ENCODE measurements at regions not wholly inside any gene's neighbourhood (a gene's known extent, or its start where the extent isn't known, plus 50 kb on each side); places are given as distances from the start of the nearest gene placed in this dataset.

DNA sequence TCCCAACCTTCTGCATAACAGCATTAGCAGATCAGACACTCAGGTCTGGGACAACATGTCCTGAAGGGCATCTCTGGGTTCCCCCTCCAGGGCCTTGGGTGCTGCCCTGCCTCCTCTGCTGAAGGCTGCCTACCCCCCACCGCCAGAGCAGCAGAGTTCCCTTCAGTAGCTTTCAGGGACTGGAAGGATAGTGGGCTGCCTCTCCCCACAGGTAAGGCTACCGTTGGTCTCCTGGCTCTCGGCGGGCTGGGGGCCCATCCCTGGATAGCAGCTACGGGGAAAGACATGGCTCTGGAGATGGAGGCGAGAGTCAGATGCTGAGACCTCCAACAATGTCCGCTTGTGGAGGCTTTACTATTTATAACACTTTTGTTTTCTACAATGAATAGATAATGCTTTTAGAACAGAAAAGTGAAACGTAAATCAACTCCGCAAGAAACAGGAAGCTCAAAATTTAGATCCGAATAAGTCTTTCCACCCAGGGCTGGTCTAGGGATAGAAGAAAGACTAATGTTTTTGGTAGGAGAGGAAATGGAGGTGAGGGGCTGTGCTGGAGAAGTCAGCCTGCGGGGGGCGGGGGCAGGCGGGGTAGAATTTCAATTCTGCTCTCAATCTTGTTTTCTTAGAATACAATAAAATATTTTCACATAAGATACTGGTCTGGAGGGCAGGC is 58.4 kb downstream of the ARL4C start:
- ChIA-PET POLR2A (ENCODE audit: low non-redundant PET) (no interaction called here), CTCF (no interaction called here)
- TF ChIP-seq, protein P1, sequence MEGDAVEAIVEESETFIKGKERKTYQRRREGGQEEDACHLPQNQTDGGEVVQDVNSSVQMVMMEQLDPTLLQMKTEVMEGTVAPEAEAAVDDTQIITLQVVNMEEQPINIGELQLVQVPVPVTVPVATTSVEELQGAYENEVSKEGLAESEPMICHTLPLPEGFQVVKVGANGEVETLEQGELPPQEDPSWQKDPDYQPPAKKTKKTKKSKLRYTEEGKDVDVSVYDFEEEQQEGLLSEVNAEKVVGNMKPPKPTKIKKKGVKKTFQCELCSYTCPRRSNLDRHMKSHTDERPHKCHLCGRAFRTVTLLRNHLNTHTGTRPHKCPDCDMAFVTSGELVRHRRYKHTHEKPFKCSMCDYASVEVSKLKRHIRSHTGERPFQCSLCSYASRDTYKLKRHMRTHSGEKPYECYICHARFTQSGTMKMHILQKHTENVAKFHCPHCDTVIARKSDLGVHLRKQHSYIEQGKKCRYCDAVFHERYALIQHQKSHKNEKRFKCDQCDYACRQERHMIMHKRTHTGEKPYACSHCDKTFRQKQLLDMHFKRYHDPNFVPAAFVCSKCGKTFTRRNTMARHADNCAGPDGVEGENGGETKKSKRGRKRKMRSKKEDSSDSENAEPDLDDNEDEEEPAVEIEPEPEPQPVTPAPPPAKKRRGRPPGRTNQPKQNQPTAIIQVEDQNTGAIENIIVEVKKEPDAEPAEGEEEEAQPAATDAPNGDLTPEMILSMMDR (conservative IDR thresholded peaks at IDR 0.05; ENCODE audit: low read depth): no peak
- DNase-seq (ENCODE audit: low spot score): no peak
- peak overlapping the region; percentile 70 for H3K27ac ChIP-seq

DNA sequence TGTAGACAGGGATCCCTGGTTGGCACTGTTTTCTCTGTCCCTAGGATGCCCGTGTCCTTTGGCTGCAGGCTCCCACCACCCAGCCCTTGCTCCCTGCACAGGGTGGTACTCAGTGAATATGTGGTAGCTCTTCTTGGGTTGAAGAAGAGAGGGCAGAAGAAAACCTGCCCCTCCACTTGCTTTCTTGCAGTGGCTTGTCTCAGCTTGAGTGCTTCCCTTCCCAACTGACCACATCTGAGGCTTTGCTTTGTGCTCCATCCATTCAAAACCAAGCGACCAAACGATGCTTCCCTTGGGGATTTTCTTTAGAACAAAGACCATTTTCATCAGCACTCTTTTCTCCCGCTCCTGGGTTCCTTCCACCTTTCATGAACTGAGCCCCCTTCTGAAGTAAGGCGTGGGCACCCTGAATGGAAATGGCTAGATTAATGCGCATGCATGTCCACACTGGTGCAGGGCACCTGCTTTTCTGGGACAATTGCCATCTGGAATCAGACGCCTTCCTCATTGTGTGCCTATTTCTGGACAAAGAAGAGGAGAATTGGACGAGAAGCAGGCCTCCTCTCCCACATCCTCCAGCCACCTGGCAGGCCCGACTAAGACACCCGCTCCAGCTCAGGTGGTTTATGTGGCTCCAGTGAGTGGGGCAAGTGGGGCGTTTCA is 59.1 kb downstream of the ARL4C start:
- ChIA-PET CTCF (no interaction called here), POLR2A (ENCODE audit: low non-redundant PET) (no interaction called here)
- TF ChIP-seq, protein P1 (conservative IDR thresholded peaks at IDR 0.05; ENCODE audit: low read depth): no peak
- peak overlapping the region; percentile 70 for H3K27ac ChIP-seq
- no peak for DNase-seq (ENCODE audit: low spot score)

DNA sequence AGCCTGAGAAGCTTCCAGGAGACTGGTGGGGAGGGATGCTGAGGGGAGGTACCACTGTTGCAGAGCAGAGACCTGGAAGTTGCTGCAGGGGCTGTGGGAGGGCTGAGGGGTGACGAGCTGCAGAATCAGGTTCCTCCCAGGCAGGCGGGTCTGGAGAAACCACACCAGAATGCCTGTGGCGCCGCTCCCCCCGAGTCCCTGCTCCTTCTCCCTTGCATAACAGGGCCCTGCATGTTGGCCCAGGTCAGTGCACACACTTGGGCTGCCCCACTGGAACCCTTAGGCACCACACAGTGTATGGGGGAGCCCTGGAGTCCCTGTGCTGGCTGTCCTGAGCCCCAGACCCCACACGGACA is 60.4 kb downstream of the ARL4C start:
- DNase-seq (ENCODE audit: low spot score): no peak
- ChIA-PET CTCF (interaction anchor here (0.5 kb wide), 2 partner anchors 63 to 64 kb away, joined by 3 read pairs; no protein-coding TSS in a partner anchor), POLR2A (ENCODE audit: low non-redundant PET) (interaction anchor here (0.6 kb wide), 1 partner anchor 155 kb away, joined by 4 read pairs; no protein-coding TSS in a partner anchor)
- H3K27ac ChIP-seq: no peak overlapping the region
- TF ChIP-seq, protein P1 (conservative IDR thresholded peaks at IDR 0.05; ENCODE audit: low read depth): no peak

DNA sequence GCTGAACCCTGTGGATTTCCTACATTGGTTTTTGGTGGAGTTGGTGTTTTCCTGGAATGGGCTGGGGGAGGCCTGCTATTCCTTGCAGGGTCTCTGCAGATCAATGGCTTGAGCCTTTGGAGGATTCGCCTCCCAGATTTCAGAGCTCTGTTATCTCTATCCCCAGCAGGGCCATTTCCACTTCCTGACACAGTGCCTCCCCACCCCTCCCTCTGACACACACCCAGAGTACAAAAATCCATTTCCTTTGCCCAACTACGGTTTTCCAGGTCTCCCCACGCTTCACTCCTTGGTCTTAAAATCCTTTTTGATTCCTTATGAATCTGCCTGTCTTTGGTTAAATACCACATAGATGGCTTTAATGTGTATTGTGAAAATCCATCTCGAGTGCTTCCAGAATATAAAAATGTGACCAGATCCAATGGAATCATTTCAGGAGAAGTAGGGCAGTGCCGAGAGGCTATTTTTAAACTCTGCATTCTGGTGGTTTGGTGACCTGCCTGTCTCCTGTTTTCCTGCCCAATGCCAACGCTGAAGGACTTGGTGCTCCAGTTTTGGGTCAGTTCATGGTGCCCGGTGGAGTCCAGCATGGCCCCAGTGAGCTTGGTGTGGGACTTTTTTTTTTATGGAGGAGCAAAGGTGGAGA is 60.9 kb downstream of the ARL4C start:
- ChIA-PET CTCF (interaction anchor here (0.5 kb wide), 1 partner anchor 63 kb away, joined by 3 read pairs; no protein-coding TSS in a partner anchor), POLR2A (ENCODE audit: low non-redundant PET) (interaction anchor here (0.6 kb wide), 1 partner anchor 154 kb away, joined by 4 read pairs; no protein-coding TSS in a partner anchor)
- no peak for DNase-seq (ENCODE audit: low spot score)
- no peak overlapping the region for H3K27ac ChIP-seq
- TF ChIP-seq, protein P1 (conservative IDR thresholded peaks at IDR 0.05; ENCODE audit: low read depth): no peak

DNA sequence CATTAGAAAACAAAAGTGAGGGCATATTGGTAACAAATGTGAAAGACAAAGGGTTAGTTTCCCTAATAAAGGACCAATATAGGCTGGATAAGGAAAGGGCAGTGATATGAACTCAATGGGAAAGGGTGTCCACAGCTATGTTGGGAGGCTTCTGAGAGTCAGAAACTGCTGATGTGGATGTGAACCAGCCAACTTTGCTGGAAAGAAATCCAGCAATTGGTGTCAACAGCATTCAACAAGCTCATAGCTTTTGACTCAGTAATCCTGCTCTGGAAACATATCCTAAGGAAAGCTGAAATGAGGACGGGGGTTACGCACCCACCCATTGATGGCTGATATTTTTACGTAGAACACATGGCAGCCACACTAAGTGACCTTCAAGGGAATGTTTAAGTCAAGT is 63.7 kb downstream of the ARL4C start:
- no peak overlapping the region for H3K27ac ChIP-seq
- TF ChIP-seq, protein P1 (conservative IDR thresholded peaks at IDR 0.05; ENCODE audit: low read depth): no peak
- ChIA-PET POLR2A (ENCODE audit: low non-redundant PET) (no interaction called here), CTCF (no interaction called here)
- no peak for DNase-seq (ENCODE audit: low spot score)

DNA sequence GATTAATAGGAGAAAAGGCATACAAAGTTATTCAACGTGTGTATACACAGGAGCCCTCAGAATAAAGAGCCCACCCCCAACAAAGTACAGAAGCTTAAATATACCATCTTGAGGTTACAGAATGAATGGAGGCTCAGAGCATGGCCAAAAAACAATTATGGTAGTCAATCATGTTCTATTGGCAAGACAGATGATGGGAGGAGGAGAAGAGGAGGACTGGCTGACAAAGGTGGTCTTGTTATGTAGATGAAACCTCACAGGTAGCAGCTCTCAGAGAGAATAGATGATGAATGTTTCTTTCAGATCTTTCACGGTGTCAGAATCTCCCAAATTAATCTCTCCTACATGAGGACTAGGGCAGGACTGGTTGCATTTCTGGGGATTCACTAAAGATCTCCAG is 66.0 kb downstream of the ARL4C start:
- DNase-seq (ENCODE audit: low spot score): no peak
- POLR2A ChIA-PET (ENCODE audit: low non-redundant PET): no interaction called here
- TF ChIP-seq, protein P1 (conservative IDR thresholded peaks at IDR 0.05; ENCODE audit: low read depth): no peak
- CTCF ChIA-PET: no interaction called here
- no peak overlapping the region for H3K27ac ChIP-seq
